A172 (cell line): ENCODE measurements at regions not wholly inside any gene's neighbourhood (a gene's known extent, or its start where the extent isn't known, plus 50 kb on each side); places are given as distances from the start of the nearest gene placed in this dataset.
"Not testable (repeated sequence)": the region's sequence is repeated elsewhere in the genome, so short reads cannot be mapped to it uniquely, and the experiment has no call there.

Experiments
- DNase-seq: peaks from one replicate; pipeline ENCODE4 v3.0.0-alpha.2; 2015; ENCODE audit warnings: low spot score

DNA sequence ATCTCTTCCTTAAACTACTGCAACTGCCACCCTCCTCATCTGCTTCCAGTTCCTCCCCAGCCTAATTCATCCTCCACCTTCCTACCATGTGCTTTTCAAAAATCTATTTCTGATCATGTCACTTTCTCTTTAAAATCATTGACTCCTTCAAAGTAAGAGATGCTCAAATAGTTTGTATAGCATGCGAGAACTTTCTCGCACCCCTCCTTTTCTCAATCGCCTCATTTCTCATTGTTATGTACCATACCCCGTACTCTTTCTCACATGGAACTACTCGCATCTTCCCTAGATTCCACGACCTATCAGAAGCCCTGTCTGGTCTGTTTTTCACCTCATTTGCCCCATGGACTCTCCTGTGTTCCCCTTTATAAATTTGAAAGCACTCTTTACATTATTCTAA lies 238.2 kb downstream of the NRIP1 start:
- no peak for DNase-seq

DNA sequence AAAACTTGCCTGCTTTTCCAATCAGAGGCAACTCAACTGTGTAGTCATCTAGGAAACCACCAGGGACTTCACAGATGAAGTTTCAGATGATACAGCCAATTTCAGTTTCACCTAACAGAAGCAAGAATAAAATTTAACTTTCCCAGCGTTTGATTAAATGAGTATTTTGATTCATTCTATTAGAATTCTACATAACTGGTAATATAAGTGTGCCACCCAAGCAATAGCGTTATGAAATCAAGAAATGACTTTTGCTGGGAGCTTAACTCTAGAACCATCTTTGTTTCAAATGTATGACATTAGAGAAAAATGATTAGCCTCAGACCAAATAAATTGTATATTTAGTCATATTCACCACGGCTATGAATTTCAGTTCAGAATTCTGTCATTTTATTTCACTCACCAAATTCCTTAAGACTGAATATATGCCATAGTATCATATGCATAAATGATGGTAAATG lies 239.3 kb downstream of the NRIP1 start:
- DNase-seq, result no peak

- DNase-seq, result no peak
Measured at GRCh38 chr21:14824126-14824525, 240.7 kb downstream of the NRIP1 start.

- no peak for DNase-seq
Measured at GRCh38 chr21:14817311-14817710, 247.5 kb downstream of the NRIP1 start.

- no peak for DNase-seq
Measured at GRCh38 chr21:14814991-14815390, 249.8 kb downstream of the NRIP1 start.

GRCh38 chr21:14814282-14814681 lies 250.5 kb downstream of the NRIP1 start:
- DNase-seq, result no peak

DNA sequence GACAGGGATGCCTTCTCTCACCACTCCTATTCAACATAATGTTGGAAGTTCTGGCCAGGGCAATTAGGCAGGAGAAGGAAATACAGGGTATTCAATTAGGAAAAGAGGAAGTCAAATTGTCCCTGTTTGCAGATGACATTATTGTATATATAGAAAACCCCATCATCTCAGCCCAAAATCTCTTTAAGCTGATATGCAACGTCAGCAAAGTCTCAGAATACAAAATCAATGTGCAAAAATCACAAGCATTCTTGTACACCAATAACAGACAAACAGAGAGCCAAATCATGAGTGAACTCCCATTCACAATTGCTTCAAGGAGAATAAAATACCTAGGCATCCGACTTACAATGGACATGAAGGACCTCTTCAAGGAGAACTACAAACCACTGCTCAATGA lies 258.1 kb upstream of the SAMSN1 start:
- DNase-seq, result not testable (repeated sequence)

DNA sequence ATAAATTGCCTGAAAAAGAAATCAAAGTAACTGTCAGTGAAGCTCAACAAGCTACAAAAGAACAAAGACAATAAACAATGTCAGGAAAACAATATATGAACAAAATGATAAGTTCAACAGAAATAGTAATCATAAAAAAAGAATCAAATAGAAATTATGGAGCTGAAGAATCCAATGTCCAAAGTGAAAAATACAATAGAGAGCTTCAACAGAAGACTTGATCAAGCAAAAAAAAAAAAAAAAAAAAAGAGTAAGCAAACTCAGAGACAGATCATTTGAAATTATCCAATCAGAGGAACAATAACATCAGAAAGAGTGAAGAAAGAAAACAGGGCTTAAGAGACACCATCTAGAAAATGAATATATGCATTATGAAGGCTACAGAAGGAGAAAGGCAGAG lies 251.4 kb upstream of the SAMSN1 start:
- DNase-seq, result no peak

GRCh38 chr21:14787312-14787711 lies 241.2 kb upstream of the SAMSN1 start:
- no peak for DNase-seq

- DNase-seq, result no peak
Measured at GRCh38 chr21:14785679-14786078, 239.6 kb upstream of the SAMSN1 start.

DNA sequence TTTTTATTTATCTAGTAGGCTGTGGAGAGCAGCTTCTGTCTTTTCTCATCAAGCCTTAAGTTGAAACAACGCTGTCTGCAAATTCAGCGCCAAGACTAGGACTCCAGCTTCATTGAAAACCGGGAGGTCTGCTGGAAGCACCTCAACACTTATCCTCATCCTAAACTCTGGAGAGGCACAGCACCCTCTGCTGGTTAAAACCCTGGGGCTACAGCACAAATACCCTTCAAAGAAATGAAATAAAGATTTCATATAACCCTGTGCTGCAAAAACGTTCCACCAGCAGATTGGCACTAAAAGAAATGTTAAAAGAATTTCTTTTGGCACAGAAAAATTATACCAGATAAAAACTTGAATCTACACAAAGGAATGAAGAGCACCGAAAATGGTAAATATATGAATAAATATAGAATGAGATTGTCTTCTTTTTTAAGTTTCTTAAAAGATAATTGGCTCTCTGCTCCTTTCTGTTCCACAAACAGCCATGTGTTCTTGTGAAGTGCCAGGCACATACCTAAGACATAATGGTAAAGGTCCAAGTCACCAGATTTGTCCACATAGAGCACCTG lies 227.7 kb upstream of the SAMSN1 start:
- DNase-seq, result no peak

- no peak for DNase-seq
Measured at GRCh38 chr21:14771593-14771992, 225.5 kb upstream of the SAMSN1 start.

- no peak for DNase-seq
Measured at GRCh38 chr21:14768042-14768441, 221.9 kb upstream of the SAMSN1 start.

GRCh38 chr21:14767192-14767852 lies 221.2 kb upstream of the SAMSN1 start:
- DNase-seq, result no peak

DNA sequence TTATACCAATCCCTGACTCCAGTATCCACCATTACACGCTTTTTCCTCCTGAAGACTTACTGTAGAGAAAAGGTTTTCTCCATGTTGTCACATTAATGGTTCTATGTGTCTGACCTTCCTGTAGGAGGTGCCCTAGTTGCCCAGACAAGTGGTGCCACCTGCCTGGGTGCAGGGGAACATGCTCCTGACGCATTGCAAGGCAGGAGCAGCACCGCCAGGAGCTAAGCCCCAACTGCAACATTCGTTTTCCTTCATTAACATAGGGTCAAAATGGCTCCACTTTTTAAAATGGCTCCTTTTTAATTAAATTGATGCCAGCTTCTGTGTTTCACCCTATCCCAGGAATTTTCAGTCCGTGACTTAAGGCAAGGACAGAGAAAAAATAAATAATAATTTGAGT lies 220.1 kb upstream of the SAMSN1 start:
- no peak for DNase-seq

DNA sequence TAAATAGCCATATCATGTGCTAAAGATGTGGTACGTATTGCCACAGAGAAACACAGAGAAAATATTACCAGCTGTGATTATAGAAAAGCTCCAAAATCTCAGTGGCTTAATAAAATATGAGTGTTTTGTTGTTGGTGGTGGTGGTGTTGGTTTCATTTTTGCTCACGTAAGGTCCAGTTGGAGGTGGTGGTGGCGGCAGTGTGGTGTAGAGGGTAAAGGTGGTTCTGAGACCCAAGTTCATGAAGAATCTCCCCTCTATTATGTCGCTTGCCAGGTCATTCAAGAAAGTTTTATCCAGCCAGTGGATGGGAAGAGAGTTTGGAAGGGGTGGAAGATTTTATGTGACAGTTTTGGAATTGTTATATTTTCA lies 217.6 kb upstream of the SAMSN1 start:
- DNase-seq, result no peak

- no peak for DNase-seq
Measured at GRCh38 chr21:14762734-14763694, 216.9 kb upstream of the SAMSN1 start.

DNA sequence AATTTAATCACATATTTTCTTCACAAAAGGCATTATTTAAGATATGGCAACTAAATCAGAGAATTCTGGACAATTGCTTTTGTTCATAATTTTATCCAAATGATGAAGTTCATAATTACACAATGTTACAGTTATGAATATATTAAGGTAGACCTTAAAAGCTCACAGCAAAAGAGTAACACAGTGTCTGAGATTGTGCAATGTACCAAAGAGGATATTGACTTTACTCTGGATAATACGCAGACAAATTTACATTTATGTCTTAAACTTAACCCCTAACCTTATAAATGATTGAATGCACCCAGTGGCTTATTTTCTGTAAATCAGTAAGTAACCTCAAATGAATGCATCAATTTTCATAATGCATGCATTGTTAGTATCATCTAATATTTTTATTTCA lies 216.2 kb upstream of the SAMSN1 start:
- no peak for DNase-seq

DNA sequence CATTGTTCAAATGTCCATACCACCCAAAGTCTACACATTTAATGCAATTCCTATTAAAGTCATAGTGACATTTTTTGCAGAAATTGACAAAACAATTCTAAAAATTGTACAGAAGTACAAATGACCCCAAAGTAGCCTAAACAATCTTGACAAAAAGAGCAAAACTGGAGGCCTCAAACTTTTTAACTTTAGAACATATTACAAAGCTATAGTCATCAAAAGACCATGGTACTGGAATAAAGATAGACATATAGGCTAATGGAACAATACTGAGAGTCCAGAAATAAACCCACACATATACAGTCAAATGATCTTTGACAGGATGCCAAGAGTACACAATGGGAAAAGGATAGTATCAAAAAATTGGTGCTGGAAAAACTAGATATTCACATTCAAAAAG lies 213.2 kb upstream of the SAMSN1 start:
- no peak for DNase-seq

DNA sequence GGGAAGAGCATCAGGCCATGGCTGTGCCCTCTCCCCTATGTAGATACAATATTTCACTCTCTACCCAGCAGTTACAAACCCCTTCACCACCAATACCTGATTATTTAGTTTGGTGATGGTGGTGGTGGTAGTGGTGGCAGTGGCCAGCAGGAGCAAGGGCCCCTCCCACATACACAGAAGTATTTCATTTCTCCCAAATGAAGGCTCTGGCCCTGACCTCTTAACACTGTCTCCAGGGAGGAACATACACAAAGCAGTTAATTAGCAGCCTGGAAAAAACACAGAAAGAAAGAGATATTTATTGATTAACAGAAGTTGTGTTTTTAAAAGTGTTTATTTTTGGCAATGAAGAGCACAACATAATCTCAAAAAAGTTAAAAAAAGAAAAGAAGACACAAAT lies 212.7 kb upstream of the SAMSN1 start:
- no peak for DNase-seq

GRCh38 chr21:14757533-14758327 lies 211.6 kb upstream of the SAMSN1 start:
- no peak for DNase-seq

DNA sequence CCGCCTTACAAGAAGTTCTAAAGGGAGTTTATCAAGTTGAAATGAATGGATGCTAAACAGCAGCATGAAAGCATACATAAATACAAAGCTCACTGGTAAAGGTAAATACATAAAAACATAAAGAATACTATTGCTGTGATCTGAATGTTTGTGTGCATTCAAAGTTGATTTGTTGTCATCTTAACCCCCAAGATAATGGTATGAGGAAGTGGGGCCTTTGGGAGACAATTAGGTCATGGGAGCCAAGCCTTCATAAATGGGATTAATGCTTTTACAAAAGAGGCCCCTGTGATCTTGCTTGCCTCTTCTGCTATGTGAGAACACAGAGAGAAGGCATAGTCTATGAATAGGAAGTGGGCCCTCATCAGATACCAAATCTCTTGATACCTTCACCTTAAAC lies 209.0 kb upstream of the SAMSN1 start:
- DNase-seq, result no peak
